ENCODE measurements at regions not wholly inside any gene's neighbourhood (a gene's known extent, or its start where the extent isn't known, plus 50 kb on each side); places are given as distances from the start of the nearest gene placed in this dataset.
"Not testable (repeated sequence)": the region's sequence is repeated elsewhere in the genome, so short reads cannot be mapped to it uniquely, and the experiment has no call there.

DNA sequence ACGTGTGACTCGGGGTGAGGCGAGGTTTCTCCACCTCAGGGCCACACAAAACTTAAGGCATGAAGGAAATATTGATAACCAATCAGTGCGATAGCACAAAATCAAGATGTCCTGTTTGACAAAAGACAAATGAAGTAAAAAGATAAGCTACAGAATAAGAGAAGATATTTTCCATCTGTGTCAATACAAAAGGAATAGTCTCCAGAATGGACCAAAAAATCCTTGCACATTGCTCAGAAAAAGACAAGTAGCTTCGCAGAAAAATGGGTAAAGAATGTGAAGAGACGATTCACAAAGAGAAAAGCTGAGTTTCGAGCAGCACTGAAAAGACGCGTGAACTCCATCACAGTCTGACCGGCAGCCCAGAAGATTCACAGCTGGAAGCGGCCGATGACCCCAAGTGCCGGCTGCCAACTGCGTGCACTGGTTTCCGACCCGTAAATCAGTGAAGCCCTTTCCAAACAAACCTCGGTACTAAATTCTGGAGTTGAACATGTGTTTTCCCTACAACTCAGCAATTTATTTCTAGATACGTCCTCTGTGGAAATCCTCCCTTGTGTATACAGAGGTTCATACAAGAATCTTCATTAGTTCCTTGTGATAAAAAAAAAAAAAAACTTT is 308.4 kb downstream of the BRD1 start:
- DNase-seq: no peak

DNA sequence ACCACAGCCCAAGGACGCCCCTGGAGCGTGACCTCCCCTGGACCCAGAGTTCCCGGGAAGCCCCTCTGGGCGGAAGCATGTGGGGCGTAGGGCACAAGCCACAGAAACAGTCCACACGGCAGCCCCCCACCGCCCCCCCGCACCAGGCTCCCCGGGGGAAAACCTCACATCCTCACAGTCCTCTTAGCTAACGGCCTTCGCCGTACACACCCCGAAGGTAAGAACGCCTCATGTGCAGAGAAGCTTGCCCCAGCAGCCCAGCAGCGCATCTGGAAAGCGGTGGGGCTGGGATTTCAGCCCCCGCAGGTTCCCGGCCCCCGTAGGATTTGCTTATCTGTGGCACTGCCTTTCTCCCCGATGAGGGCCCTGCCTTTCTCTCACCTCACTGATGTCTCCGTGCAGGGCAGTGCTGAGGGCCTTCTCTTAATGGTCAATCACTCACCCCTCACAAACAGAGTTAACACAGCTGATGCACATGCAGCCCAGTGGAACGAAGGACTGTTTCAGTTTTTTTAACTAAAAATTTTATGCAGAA is 309.2 kb downstream of the BRD1 start:
- no peak for DNase-seq

DNA sequence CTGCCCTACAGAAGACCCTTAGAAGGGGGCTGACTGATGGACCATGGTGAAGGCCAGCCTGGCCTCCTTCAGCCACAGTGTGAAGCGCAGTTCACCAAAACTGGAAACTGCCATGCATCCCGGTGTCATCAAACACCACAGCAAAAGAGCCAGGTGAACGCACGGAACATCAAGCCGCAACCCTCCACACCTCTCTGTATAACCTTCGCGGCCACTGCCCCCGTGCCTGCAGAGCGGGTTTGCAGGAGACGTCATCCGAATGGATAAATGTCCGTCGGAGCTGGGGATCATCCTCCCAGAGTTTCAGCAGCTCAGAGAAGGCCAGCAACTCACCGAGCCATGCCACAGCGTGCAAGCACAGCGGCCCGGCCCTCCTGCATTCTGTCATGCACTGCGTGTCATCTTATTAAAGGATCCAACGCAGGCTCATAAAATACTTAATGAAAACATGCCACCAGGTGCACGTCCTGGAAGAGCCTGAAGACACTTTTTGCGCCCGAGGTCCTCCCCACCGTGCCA is 309.9 kb downstream of the BRD1 start:
- no peak for DNase-seq

DNA sequence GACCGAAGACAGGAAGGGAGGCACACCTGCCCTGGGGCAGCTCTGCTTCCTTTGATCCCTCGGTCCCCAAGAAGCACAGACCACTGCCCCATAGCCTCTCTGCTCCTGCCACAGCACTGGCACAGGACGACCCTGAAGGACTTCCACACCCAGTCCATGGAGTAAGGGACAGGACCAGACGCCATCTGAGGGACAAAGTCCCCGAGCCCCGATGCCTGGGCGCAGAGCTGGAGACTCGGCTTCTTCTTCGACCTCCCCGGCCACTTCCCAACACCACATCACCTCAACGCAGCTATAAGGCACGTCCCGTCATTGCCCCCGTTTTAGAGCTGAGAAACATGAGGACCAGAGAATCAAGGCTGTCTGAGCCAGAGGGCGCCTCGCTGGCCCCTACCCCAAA is 310.5 kb downstream of the BRD1 start:
- DNase-seq: no peak

DNA sequence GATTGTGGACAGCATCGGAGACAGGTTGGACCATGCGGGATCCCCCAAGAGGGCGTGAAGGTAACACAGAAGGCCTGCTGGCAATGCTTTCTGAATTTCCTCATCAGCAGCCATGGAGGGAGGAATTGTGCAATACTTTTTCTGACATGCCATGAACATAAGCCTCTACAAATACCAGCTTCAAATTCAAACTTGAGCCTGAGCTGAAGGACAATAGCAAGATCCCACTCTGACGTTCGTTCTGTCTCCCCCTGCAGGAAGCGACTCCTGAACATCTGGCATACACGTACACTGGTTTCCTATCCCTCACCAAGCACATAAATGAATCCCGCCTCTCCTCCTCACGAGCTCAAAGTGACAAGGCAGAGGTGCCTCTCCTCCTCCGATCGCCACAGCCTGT is 312.2 kb downstream of the BRD1 start:
- DNase-seq: no peak

DNA sequence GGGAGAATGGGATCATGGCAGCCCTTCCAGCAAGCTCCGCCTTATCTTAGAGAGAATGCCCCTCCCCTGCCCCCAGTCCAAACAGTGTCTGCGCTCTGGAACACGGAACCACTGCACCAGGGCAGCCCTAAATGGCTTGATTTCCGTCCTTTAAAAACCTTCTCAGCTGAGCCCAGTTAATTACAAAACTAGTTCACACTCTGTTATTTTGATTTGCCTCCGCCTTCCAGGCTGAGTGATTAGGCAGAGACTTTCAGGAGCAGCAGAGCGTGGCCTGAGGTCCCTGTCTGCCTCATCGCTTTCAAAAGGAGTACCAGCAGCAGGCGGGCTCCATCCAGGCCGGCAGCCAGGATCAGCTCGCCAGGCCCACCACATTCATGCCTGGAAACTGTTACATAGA is 313.0 kb downstream of the BRD1 start:
- no peak for DNase-seq

DNA sequence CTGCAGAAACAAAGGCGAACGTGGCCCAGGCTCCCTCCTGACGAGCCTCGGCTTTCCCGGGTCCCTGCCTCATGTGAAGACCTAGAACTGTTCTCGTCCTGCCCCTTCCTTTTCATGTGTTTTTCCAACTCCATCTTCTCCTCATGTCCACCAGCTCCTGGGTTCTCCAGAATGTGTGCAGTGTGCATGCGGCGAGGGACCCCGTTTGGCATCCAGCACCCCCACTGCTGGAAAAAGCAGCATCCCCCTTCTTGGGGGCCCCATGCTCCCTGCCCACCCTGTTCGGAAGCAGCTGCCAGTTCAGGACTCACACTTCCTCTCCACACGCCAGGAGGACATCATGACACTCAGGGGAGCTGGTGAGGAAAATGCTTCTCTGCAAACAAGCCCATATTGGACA is 313.5 kb downstream of the BRD1 start:
- DNase-seq: no peak

DNA sequence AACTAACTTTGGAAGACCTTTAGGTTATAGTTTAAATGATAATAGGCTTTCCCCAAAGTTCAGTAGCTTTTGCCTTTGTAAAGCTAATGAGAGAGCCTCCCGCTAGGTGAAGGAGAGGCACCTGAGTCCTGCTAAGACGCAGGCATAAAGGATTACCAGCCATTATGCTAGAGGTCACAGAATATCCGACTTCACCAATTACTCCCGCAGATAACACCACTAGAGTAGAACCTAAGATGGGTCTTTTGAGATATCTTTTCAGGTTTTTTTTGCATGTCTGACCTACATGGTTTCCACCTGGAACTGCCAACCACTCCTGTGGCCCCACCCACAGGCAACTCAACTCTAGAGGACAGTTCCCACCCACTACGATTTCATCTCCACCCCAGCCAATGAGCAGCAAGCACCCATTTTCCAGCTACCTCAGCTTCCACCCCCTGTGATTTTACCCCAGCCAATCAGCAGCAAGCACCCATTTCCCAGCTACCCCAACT is 314.3 kb downstream of the BRD1 start:
- no peak for DNase-seq

DNA sequence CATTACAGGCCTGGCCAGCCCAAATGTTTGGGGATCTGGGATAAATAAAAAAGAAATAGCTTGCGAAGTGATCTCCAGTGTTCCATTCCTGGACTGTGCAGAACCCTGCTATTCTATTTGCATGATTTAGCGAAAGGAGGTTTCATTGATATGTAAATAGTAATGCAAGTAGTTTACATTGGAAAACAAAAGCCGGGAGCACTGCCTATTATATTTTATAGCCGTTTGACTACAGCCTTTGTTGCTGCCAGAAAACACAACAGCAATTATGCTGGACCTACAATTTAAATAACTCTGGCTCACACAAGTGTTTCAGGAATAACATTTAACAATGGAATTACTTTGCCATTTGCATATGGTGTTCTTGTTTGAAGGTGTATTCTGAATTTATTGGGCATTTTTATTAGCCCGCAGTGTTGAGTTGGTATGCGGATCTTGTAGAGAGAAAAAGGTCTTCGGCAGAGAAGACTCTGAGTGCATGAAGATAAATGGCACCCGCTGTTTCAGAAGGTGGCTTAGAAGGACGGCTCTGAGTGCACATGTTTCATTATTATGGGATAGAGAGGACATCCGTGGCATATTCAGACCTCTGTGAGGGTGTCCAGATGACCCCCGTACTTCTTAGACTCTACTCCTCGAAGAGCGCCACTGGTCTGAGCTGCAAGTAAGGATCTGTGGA is 315.0 kb downstream of the BRD1 start:
- no peak for DNase-seq

DNA sequence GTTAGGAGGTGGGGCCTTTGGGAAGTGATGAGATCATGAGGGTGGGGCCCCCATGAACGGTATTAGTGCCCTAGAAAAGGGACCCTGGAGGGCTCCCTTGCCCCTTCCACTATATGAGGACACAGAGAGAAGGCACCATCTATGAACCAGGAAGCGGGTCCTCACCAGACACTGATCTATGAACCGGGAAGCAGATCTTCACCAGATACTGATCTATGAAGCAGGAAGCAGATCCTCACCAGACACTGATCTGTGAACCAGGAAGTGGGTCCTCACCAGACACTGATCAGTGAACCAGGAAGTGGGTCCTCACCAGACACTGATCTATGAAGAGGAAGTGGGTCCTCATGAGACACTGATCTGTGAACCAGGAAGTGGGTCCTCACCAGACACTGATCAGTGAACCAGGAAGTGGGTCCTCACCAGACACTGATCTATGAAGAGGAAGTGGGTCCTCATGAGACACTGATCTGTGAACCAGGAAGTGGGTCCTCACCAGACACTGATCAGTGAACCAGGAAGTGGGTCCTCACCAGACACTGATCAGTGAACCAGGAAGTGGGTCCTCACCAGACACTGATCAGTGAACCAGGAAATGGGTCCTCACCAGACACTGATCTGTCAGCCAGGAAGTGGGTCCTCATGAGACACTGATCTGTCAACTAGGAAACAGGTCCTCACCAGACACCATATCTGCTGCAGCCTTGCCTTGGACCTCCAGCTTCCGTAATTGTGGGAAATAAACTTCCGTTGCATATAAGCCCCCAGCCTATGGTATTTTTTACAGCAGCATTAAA is 316.1 kb downstream of the BRD1 start:
- not testable (repeated sequence) for DNase-seq

DNA sequence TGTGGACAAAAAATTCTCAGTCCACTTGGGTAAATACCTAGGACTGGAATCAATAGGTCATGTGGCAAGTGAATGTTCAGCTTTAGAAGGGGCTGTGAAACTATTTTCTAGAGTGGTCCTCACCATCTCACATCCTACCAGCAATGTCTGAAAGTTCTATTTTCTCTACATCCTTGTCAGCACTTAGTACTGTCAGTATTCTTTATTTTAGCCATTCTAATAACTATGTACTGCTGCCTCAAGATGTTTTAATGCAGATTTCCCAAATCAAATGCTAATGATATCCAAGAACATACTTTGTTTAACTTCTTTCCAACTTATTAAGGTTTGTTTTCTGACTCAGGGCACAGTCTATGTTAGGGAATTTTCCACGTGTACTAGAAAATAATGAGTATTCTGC is 317.0 kb downstream of the BRD1 start:
- DNase-seq: no peak

DNA sequence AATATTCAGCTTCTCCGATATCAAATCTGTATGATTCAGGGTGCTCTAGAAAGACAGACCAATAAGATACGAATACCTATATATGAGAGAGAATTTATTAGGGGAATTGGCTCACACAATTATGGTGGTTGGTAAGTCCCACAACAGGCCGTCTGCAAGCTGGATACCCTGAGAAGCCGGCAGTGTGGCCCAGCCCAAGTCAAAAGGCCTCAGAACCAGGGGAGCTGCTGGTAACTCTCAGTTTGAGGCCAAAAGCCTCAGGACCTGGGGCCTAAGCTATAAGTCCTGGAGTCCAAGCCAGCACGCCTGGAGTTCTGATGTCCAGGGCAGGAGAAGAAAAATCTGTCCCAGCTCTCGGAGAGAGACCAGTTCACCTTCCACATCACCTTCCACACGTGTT is 318.7 kb downstream of the BRD1 start:
- DNase-seq: no peak

DNA sequence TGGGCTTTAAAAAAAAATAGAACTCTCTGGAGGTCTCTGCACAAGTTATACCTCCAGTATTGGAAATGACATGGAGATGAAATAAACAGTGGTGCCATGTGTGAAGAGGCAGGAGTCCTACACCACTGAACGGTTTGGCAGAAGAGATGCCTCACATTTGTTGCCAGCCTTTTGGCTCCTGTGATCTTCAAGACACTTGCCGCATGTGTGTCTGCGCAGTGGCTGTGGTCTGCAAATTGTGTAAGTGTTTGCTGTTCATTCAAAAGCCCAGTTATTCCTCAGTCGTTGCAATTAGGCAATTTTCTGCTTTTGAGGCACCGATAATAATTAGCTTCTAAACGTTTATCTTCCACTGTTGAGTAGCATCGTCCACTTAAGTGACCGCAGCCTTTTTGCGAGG is 319.1 kb downstream of the BRD1 start:
- no peak for DNase-seq

DNA sequence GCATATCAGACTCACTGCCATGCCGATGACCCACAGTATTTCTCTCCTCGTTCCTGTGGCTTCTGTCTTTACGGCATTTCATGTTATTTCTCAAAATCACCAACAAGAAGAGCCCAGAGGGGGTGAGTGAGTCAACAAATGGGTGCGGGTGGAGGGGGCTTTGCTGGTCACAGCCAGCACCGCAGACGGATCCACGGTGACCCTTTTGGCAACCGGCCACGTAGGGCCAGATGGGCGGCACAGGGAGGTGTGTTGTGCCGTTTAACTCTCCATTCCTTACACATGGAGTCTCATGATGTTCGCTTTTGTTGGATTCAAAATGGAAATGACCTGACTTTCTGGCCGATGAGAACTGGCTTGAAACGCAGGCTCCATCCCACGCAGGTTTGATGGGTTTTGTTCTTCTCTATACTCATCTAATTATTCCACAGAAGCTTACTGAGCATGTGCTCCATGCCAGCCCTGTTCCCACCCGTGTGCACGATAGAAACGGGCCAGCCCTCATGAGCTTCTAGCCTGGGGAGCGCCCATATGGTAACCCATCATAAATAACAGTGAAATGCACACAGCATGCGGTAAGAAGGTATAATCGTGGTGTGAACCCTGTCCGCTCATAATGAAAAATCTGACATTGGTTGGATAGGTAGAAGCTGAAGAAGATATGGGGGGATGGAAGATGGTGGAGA is 319.9 kb downstream of the BRD1 start:
- no peak for DNase-seq

DNA sequence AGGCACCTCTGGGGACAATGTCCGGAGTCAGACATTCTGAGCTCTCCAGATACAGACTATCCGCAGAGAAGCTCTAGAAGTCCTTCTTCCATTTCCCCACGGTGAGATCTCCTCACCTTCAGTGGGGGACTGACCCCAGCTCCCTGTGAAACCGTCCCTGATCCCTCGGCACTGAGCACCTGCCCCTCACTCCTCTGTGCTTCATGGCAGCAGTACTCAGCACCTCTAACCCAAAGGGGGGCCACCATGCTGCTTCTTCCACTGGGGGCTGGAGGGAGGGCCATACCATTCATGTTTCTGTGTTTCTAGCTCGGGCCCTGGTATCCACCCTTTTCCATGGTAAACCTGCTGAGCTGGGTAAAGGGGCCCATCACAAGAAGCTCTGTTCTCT is 321.7 kb downstream of the BRD1 start:
- DNase-seq: no peak

DNA sequence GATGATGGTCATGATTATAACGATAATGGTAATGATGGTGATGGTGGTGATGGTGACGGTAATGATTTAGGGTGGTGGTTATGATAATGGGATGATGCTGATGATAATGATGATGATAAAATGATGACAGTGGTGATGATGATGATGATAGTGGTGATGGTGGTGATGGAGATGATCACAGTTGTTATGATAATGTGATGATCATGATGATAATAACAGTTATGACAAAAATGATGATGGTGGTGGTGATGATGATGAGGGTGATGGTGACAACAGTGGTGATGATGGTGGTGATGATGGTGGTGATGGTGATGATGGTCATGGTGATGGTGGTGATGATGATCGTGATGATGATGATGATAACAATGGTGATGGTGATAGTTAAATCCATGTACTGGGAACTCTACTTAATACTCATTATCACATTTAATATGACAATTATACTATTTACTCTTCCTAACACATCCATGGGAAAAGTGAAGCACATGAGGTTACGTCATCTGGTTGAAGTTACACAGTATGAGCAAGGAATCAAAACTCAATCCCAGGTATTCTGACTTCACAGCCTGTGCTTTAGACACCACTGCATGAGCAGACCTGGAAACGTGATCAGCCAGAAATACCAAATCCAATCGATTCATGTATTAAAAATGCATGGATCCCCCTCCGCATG is 322.2 kb downstream of the BRD1 start:
- no peak for DNase-seq

DNA sequence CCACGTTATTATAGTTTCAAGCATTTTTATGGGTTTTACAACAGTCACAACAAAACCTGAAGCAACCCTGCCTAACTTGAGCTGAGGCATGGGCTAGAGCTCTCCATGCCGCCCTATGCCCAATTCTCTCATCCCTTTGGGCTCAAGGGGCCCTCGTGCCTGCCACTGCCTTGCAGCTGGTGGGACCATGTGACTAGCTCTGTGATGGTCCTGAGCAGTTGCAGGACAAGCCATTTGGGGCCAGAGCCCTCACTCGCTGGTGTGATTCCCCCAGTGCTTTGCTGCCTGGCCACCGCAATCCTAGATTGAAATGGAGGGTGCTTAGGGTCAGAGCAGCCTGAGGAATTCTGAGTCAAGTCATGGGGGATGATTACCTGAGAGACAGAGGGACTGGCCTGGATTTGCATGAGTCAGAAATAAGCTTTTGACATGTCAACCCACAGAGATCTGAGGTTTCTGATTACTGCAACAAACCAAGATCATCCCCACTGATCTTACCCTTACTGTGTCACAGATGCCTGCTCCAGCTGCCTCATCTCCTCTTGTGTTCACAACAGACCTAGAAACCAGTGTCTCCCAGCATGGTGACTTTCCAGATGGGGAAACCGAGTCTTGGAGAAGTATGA is 323.7 kb downstream of the BRD1 start:
- DNase-seq: no peak

DNA sequence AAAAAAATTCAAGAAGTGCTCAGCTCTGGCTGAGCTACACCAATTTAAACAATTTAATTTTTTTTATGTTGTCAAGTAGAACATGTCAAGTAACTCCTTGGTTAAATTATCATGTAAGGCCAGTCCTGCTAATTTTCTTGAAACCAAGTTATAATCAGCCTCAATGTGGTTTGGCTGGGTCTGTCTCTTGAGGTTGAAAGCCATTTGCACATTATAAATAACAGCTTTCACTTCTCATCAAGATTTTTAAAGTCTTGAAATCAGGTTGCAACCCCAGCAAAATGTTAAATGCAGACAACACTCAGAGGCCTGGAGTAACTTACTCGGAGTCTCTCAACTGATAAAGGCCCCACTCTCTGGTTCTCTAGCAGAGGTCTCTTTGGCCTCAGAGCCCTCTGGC is 324.4 kb downstream of the BRD1 start:
- no peak for DNase-seq

DNA sequence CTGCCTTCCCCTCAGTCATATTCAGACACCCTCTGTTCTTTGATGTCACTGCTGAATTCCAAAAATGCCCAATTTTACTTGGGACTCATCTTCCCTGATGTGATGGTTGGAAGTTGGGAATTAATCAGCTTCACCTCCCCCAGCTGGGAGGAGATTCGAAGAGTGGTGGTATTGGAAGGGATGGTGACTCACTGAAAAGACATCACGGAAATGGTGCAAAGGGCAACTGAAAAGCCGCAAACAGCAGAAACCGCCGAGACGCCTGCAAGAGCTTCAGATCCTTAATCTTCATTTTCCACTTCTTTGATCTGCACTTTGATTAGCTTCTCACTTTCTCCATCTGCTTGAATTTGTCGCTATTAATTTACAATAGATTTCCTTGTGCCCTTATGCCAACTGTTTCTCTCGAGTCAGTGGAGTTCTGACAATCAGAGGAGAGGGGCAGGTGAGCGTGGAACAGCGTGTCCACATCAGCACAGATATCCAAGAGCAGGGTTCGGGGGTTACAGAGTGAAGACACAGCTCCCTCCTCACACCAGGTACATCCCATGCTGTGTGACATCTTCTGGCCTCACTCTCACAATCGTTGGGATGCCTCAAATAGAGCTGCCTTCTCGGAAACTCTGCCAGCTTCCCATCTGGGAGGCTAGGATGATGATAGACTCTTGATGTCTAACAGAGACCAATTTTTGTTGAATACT is 325.4 kb downstream of the BRD1 start:
- DNase-seq: no peak

DNA sequence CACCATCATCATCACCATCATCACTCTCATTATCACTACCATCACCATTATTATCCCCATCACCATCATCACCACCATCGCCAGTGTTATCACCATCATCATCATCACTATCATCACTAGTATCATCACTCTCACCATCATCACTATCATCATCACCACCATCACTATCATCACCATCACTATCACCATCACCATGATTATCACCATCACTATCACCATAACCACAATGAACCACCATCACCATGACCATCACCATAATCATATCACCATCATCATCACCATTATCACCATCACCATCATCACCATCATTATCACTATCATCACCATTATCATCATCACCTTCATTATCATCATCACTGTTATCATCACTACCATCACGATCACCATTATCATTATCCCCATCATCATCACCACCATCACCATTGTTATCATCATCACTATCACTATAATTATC is 326.7 kb downstream of the BRD1 start:
- no peak for DNase-seq

DNA sequence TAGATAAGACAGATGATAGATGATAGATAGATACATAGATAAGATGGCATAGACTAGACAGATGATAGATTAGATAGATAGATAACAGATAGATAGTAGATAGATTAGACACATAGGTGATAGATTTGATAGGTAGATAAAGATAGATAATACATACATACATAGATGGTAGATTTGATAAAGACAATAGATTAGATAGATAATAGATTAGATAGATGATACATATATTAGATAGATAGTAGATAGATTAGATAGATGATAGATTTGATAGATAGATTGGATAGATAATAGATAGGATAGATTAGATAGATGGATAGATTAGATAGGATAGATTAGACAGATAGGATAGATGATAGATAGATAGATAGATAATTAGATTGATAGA is 327.6 kb downstream of the BRD1 start:
- no peak for DNase-seq
